ENCODE measurements at regions not wholly inside any gene's neighbourhood (a gene's known extent, or its start where the extent isn't known, plus 50 kb on each side); places are given as distances from the start of the nearest gene placed in this dataset.

DNA sequence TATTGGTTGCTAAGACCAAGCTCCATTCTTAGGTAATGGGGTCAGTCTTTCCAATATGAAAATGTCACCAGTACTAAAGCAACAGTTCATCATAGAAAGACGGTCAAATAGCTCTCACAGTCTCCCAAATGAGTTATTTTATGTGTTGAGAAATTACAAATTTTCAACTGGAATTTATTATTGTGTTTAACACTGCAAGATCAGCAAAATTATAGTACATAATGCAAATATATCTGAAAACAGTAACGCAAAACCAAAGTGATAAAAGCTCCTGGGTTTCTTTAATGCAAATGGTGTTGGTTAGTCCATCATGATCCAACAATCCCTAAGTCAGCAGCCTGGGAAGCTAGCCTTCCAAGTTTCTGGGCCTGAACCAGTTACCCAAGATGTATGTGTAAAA, 61.5 kb upstream of the EGFL6 start:
- intact Hi-C loops (cut with micrococcal nuclease) = loop anchor here (5.0 kb wide), 1 partner anchor 239 kb away; no protein-coding TSS in a partner anchor
- no peak for TF ChIP-seq TCF7L2 (IDR thresholded peaks at IDR 0.05; ENCODE audit: borderline replicate concordance, extremely low read depth, insufficient read depth, insufficient read length)
- no peak for TF ChIP-seq CBX3 (IDR thresholded peaks at IDR 0.05; ENCODE audit: low read depth)
- no peak for TF ChIP-seq ZFX (IDR thresholded peaks at IDR 0.05)
- no peak for TF ChIP-seq EZH2phosphoT487 (IDR thresholded peaks at IDR 0.05; ENCODE audit: borderline replicate concordance)
- no peak for TF ChIP-seq EGR1 (IDR thresholded peaks at IDR 0.05; ENCODE audit: low read depth)
- no peak for TF ChIP-seq ELF1 (IDR thresholded peaks at IDR 0.05; ENCODE audit: borderline replicate concordance, low read depth)
- TF ChIP-seq POLR2AphosphoS5 (IDR thresholded peaks at IDR 0.05; ENCODE audit: low read depth, low read length) = no peak
- TF ChIP-seq MAX (IDR thresholded peaks at IDR 0.05) = no peak
- TF ChIP-seq, protein P1, sequence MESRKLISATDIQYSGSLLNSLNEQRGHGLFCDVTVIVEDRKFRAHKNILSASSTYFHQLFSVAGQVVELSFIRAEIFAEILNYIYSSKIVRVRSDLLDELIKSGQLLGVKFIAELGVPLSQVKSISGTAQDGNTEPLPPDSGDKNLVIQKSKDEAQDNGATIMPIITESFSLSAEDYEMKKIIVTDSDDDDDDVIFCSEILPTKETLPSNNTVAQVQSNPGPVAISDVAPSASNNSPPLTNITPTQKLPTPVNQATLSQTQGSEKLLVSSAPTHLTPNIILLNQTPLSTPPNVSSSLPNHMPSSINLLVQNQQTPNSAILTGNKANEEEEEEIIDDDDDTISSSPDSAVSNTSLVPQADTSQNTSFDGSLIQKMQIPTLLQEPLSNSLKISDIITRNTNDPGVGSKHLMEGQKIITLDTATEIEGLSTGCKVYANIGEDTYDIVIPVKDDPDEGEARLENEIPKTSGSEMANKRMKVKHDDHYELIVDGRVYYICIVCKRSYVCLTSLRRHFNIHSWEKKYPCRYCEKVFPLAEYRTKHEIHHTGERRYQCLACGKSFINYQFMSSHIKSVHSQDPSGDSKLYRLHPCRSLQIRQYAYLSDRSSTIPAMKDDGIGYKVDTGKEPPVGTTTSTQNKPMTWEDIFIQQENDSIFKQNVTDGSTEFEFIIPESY (IDR thresholded peaks at IDR 0.05; ENCODE audit: extremely low read depth, insufficient replicate concordance, low read length) = no peak
- no TSS peak for BruUV-seq (replicated peaks)
- Histone ChIP-seq H3K4me1 (ENCODE audit: control insufficient read depth in 1 of 2, insufficient read depth in 2 of 2, low read length in 2 of 2) (no peaks in the 10 kb centered on the region), H3K27me3 (ENCODE audit: insufficient read depth, low read length) (no peaks in the 10 kb centered on the region), H4K20me1 (ENCODE audit: insufficient read depth) (no peaks in the 10 kb centered on the region), H3K79me2 (ENCODE audit: insufficient read depth, low read length) (no peaks in the 10 kb centered on the region), H3K4me3 (replicated peaks in 1 of 2; ENCODE audit: low read depth in 1 of 2, low read length in 2 of 2) (no peak overlapping the region), H3K9me2 (ENCODE audit: insufficient read depth) (no peaks in the 10 kb centered on the region), H3K9me3 (ENCODE audit: control insufficient read depth in 1 of 2, insufficient read depth in 1 of 2, low read depth in 1 of 2, low read length in 2 of 2) (no peaks in the 10 kb centered on the region), H3K9ac (ENCODE audit: low read length) (no peak overlapping the region), H2AFZ (ENCODE audit: low read depth, low read length, poor library complexity, severe bottlenecking) (no peak overlapping the region), H3K36me3 (ENCODE audit: control insufficient read depth in 1 of 2, insufficient read depth in 2 of 2, low read length in 2 of 2) (no peaks in the 10 kb centered on the region), H3K4me2 (ENCODE audit: low read length) (no peak overlapping the region), H3K27ac (ENCODE audit: low read depth, low read length) (no peak overlapping the region)
- POLR2A ChIA-PET = no interaction called here
- RAD21 ChIA-PET (ENCODE audit: low non-redundant PET in 1 of 2, low total read pairs in 2 of 2, uncharacterized antibody in 2 of 2, unreplicated experiment in 2 of 2) = interaction anchor here in 1 of 2 experiments (2.2 kb wide), 1 partner anchor 138 kb away, joined by 5 read pairs; no protein-coding TSS in a partner anchor
- no peak for ATAC-seq
- DNase-seq (ENCODE audit: low read depth, low spot score) = no peak
- CTCF ChIA-PET = interaction anchor here (1.2 to 2.4 kb wide), 5 partner anchors 15 to 561 kb away, joined by 3 to 43 read pairs (median 9); no protein-coding TSS in a partner anchor
